GM18517 (cell line): ENCODE measurements at regions not wholly inside any gene's neighbourhood (a gene's known extent, or its start where the extent isn't known, plus 50 kb on each side); places are given as distances from the start of the nearest gene placed in this dataset.

ENCODE experiments used
- ATAC-seq: cut with Tn5 transposase; IDR thresholded peaks from one replicate; pipeline ENCODE4 v1.9.1; 2021; ENCODE audit warnings: mild to moderate bottlenecking, moderate library complexity; ENCODE audit not compliant: unreplicated experiment

DNA sequence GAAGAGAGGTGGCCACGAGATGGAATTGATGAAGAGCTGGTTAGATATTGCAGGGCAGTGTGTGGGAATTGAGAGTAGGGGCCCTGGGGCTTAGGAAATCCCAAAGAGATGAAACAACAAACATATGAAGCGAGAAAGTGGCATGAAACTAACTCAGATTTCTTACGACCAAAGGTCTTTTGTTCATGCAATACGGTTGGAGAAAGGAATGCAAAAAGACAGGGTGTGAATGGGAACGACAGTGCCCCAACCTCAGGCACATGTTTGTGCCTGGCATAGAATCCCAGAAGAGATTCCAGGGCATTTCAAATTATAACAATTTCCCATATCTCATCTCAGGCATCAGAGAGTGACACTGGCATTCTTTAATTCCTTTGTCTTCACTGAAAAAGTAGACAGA is 199.2 kb downstream of the ACTL7B start:
- no peak for ATAC-seq

DNA sequence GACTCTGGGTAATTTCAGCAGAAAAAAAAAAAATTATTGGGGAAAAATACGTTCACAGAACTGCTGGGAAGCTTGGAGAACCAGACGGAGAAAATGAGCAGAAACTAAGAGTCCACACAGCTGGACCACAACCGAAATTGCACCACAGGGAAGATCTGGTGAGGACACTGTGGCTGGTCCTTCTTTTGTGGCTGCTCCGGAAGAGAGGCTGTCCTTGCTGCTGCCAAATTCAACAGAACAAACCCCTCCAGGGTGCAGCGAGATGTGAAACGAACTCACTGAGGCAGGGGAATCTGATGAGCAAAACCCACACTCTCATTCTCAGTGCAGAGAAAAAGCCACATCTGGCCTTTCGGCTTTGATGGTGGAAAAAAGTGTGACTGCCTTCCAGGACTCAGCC is 200.0 kb downstream of the ACTL7B start:
- ATAC-seq, result no peak

GRCh38 chr9:108654566-108654965 is 201.2 kb downstream of the ACTL7B start:
- no peak for ATAC-seq

DNA sequence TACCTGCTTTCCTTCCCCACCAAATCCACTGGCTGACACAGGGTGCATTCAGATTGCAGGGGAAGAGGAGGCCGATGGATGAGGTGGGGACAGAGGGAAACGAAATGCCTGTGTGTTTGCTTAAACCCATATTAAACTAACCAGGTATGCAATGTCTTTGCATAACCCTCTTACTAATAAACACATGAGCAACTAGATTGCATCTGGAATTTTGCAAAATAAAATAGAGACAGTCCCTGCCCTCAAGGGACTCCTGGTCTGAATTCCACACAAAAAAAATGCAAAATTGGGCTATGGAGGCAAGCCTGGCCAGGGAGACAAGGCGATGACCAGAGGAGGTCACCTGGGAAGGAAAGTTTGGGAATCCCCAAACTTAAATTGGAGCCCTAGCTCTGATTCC is 202.9 kb downstream of the ACTL7B start:
- ATAC-seq, result no peak

DNA sequence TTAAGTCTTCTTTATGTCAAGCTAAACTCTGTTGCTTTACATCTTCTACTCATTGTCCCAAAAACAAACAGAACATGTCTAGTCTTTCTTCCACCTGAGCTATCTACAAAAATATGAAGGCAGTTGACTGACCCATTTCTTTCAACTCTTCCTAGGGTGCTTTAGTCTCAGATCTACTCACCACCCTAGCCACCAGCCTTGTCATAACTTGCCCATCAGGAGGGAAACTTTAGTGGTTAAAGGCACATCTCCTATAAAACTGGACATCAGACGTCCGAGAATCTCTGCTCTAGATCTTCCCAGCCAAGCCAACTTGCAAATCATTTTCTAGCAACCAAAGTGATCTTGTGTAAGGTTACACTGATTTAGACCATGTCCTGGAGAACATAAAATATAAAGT is 205.0 kb downstream of the ACTL7B start:
- no peak for ATAC-seq

- ATAC-seq, result no peak
Measured at GRCh38 chr9:108645520-108645919, 210.3 kb downstream of the ACTL7B start.

DNA sequence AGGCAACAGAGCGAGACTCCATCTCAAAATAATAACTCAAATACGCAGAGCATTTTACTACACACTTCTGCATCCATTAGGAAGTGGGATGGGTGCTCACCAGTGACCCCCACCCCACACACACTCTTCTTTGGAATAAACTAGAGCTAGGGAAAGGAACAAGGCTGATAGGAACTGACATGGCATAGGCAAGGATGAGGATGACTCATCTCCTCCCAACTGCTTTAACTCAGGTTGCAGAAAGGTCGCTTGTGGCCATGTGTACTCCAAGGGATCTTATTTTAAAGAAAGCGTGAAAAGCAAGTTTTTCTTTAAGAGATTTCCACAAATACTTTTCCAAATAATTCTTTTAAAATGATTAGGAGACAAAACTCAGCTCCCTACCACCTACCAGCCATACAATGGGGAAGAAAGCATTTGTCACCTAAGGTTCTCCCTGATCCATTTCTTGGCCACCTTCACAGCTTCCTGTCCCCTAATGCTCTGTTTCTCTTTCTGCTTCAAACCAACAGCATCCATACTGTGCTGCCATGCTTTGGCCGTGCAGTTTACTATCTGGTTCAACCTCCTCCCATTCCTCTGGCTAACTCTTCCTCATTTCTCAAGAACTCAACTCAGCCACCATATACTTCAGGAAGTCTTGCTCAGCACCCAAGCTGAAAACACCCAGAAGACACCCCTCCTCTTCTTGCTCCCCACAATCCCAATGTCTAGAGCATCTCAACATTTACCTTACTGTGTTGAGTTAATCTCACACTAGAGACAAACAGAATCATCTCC is 211.9 kb downstream of the ACTL7B start:
- no peak for ATAC-seq

DNA sequence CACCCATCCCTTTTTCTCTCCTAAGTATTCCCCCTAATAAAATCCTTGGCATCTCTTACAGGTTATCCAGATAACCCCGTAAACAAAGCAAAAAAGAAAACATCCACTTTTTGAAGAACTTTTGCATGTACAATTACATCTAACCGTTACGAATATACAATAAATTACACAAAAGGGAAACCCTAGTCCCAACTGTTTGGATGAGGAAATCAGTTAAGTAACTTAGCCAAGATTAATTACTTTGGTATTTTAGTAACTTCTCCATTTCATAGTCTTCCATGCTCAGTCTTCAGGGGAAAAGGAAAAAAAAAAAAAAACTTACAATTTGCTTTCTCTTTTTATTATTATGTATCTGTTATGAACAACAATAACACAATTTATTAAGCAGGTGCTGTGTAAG is 212.9 kb downstream of the ACTL7B start:
- no peak for ATAC-seq

GRCh38 chr9:108640230-108640629 is 215.6 kb downstream of the ACTL7B start:
- ATAC-seq, result no peak

GRCh38 chr9:108639696-108640095 is 216.1 kb downstream of the ACTL7B start:
- ATAC-seq, result no peak

- no peak for ATAC-seq
Measured at GRCh38 chr9:108639091-108639490, 216.7 kb downstream of the ACTL7B start.

- no peak for ATAC-seq
Measured at GRCh38 chr9:108637340-108637739, 218.4 kb downstream of the ACTL7B start.

DNA sequence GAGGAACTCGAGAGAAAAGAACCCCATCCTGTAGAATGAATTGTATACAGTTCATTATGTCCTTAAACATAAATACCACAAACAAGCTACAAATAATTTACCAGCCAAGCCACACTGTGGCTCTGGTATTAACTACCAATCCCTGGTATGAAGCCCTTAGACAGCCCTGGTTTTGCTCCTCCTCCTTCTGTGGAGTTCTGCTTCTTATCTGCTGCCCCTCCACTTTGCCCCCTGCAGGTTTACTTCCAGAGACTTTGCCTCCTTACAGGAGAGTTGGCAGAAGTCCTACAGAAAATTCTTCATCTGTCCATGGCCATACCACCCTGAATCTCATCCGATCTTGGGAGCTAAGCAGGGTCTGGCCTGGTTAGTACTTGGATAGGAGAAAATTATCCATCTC is 219.8 kb downstream of the ACTL7B start:
- ATAC-seq, result no peak

- ATAC-seq, result no peak
Measured at GRCh38 chr9:108634672-108635462, 220.9 kb downstream of the ACTL7B start.

DNA sequence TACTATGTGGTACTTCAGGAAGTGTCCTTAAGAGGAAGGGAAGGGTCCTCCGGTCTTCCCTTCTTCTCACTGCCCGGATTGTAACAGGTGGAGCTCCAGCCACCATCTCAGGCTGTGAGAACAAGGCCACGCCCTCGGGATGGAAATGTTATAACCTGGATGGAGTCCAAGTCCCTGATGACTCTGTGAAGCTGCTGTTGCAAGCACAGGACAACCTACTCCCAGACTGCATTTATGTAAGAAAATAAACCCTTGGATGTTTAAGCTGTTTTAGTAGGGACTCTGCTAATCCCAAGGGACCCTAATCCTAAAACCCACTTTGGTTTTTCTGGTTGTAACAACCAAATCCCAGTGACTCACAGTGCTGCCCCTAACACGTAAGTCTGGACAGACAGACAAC is 221.6 kb downstream of the ACTL7B start:
- no peak for ATAC-seq

DNA sequence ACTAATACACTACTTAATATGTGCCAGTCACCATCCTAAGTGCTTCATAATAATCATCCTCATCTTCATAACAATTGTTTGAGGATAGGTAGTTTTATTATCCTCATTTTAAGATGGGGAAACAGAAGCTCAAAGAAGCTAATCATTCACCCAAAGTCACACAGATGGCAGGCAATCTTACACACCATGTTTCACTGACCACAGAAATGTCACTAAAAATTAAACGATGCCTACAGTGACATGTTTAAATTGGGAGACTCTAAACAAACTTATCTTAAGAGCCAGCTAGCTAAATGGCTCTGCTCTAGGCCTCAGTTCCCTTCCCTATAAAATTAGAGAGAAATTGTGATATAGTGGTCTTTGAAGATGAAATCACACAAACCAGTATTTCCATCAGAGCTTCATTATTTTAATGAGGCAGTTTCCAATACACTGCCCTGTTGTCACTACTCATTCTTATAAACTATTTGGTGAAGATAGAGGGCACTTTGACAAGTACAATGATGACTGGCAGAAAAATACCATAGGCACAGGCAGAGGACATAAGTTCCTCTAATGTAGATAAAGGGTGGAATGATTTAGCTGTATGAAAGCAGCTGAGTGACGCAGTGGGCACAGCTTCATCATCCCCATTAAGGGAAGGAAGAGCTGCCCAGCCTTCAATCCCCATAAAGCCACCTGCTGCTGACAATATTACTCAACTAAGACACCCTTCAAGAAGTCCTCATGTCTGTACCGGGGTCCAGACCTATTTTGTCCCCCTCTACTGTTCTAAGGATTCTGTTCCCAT is 224.1 kb downstream of the ACTL7B start:
- no peak for ATAC-seq

GRCh38 chr9:108628316-108628715 is 227.5 kb downstream of the ACTL7B start:
- ATAC-seq, result no peak

- ATAC-seq, result no peak
Measured at GRCh38 chr9:108626743-108627142, 229.0 kb downstream of the ACTL7B start.

- no peak for ATAC-seq
Measured at GRCh38 chr9:108621991-108622855, 233.6 kb downstream of the ACTL7B start.

DNA sequence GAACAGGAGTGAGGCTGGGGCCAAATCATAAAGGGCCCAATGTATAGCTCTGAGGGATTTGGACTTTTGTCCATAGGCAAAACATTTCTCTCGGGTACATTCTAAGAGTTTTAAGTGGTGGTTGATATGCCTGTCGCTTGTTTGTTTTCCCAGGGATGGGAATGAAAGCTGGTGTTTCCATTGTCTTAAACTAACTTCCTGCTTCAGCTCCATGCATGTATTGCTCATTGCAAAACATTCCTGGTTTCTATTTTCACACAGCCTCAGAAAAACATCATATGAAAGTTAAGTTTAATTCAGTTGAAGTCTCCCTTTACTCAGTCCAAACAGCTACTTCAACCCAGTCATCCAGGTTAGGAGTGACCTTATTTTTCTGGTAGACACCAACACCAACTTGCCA is 235.0 kb downstream of the ACTL7B start:
- no peak for ATAC-seq
